GM23248 (cell line): ENCODE measurements at regions not wholly inside any gene's neighbourhood (a gene's known extent, or its start where the extent isn't known, plus 50 kb on each side); places are given as distances from the start of the nearest gene placed in this dataset.

ENCODE experiments used
- DNase-seq: peaks from one replicate; pipeline ENCODE4 v3.0.0-alpha.2; 2015
- H2AFZ ChIP-seq: fragments of 200-600 bp; sonication (generic); 2 replicates; pipeline ENCODE4 v1.6.1; 2016; ENCODE audit warnings: antibody characterized with exemption
- H3F3A ChIP-seq: fragments of 200-600 bp; sonication (generic); 2 replicates; pipeline ENCODE4 v1.6.1; 2016; ENCODE audit warnings: mild to moderate bottlenecking, antibody characterized with exemption, mixed run types; ENCODE audit not compliant: insufficient read depth
- H3K27ac ChIP-seq: fragments of 200-600 bp; sonication (generic); 2 replicates; pipeline ENCODE4 v1.5.1; 2016; ENCODE audit warnings: mild to moderate bottlenecking
- H3K27me3 ChIP-seq: fragments of 200-600 bp; sonication (generic); replicated peaks from 2 replicates; pipeline ENCODE4 v1.6.1; 2016; ENCODE audit warnings: mild to moderate bottlenecking; ENCODE audit not compliant: insufficient read depth
- H3K36me3 ChIP-seq: fragments of 200-600 bp; sonication (generic); 2 replicates; pipeline ENCODE4 v1.6.1; 2016; ENCODE audit warnings: low read depth, mild to moderate bottlenecking
- H3K4me1 ChIP-seq: fragments of 200-600 bp; sonication (generic); 2 replicates; pipeline ENCODE4 v1.6.1; 2016; ENCODE audit warnings: mild to moderate bottlenecking; ENCODE audit not compliant: insufficient read depth
- H3K4me2 ChIP-seq: fragments of 200-600 bp; sonication (generic); one replicate; pipeline ENCODE4 v1.6.1; 2016; ENCODE audit warnings: mild to moderate bottlenecking; ENCODE audit not compliant: unreplicated experiment
- H3K4me3 ChIP-seq: fragments of 200-600 bp; sonication (generic); 2 replicates; pipeline ENCODE4 v1.5.1; 2016; ENCODE audit warnings: mild to moderate bottlenecking
- H3K79me2 ChIP-seq: fragments of 200-600 bp; sonication (generic); 2 replicates; pipeline ENCODE4 v1.6.1; 2016; ENCODE audit warnings: mild to moderate bottlenecking; ENCODE audit not compliant: insufficient read depth
- H3K9ac ChIP-seq: fragments of 200-600 bp; sonication (generic); 2 replicates; pipeline ENCODE4 v1.6.1; 2016; ENCODE audit warnings: mild to moderate bottlenecking
- H3K9me2 ChIP-seq: fragments of 200-600 bp; sonication (generic); 2 replicates; pipeline ENCODE4 v1.6.1; 2016; ENCODE audit warnings: mixed run types, mild to moderate bottlenecking, moderate library complexity; ENCODE audit not compliant: insufficient read depth
- H3K9me3 ChIP-seq: fragments of 200-600 bp; sonication (generic); one replicate; pipeline ENCODE4 v1.6.1; 2017; ENCODE audit warnings: low read depth
- H4K20me1 ChIP-seq: fragments of 200-600 bp; sonication (generic); 2 replicates; pipeline ENCODE4 v1.6.0; 2016; ENCODE audit not compliant: insufficient read depth
- EZH2 ChIP-seq: fragments of 200-600 bp; sonication (generic); IDR thresholded peaks from 2 replicates; pipeline ENCODE4 v1.6.1; 2018; ENCODE audit warnings: antibody characterized with exemption, mild to moderate bottlenecking; ENCODE audit not compliant: insufficient read depth, poor library complexity, severe bottlenecking
- EZH2phosphoT487 ChIP-seq: fragments of 200-600 bp; sonication (generic); IDR thresholded peaks from 2 replicates; pipeline ENCODE4 v1.6.1; 2018; ENCODE audit warnings: antibody characterized with exemption, moderate library complexity, mild to moderate bottlenecking, low read depth; ENCODE audit not compliant: insufficient read depth
- WGBS, 2 experiments: methylation state at CpG; one replicate each; pipeline ENCODE4 v1.1.6; 2015 to 2017; ENCODE audit warnings: low lambda C conversion rate in 2 of 2, low coverage in 1 of 2; ENCODE audit errors: missing lambda C conversion rate in 2 of 2; 5-methylcytosine and 5-hydroxymethylcytosine counted together
- in situ Hi-C: fragments of 300-500 bp; cut with MboI; formaldehyde crosslinking; loops from 2 replicates; pipeline ENCODE4 v1.15.0; 2020

- Histone ChIP-seq H3K27me3 (no peaks in the 10 kb centered on the region), H3K36me3 (no peaks in the 10 kb centered on the region), H3K9me3 (no peaks in the 10 kb centered on the region), H3K4me1 (no peaks in the 10 kb centered on the region), H3K27ac (no peak overlapping the region), H3K4me3 (no peak overlapping the region), H3K9me2 (no peaks in the 10 kb centered on the region), H3K9ac (no peak overlapping the region), H2AFZ (no peak overlapping the region), H3F3A (no peaks in the 10 kb centered on the region), H4K20me1 (no peaks in the 10 kb centered on the region), H3K4me2 (no peak overlapping the region), H3K79me2 (no peaks in the 10 kb centered on the region)
- no peak for TF ChIP-seq EZH2phosphoT487
- no peak for TF ChIP-seq EZH2
- in situ Hi-C loops, result no loop called here
- no peak for DNase-seq
- WGBS, 2 experiments, result 29 to 45% methylated on average over 2 of the region's 2 CpGs
Measured at GRCh38 chr10:128608791-128609190, 482.6 kb upstream of the MKI67 start.

- Histone ChIP-seq H4K20me1 (no peaks in the 10 kb centered on the region), H3K27ac (no peak overlapping the region), H3K9me3 (no peaks in the 10 kb centered on the region), H3K4me2 (no peak overlapping the region), H3K27me3 (no peaks in the 10 kb centered on the region), H3K4me3 (no peak overlapping the region), H3K4me1 (no peaks in the 10 kb centered on the region), H3K9me2 (no peaks in the 10 kb centered on the region), H3K36me3 (no peaks in the 10 kb centered on the region), H3K79me2 (no peaks in the 10 kb centered on the region), H3F3A (no peaks in the 10 kb centered on the region), H2AFZ (no peak overlapping the region), H3K9ac (no peak overlapping the region)
- 25 to 46% methylated on average over 2 to 4 of the region's 4 CpGs for WGBS, 2 experiments
- DNase-seq, result no peak
- in situ Hi-C loops, result no loop called here
- TF ChIP-seq EZH2phosphoT487 (no peak), EZH2 (no peak)
Measured at GRCh38 chr10:128609460-128609859, 483.2 kb upstream of the MKI67 start.

- no peak for DNase-seq
- Histone ChIP-seq H3K36me3 (no peaks in the 10 kb centered on the region), H3K4me3 (no peak overlapping the region), H3K9me3 (no peaks in the 10 kb centered on the region), H3K4me1 (no peaks in the 10 kb centered on the region), H3K79me2 (no peaks in the 10 kb centered on the region), H3K9me2 (no peaks in the 10 kb centered on the region), H3K9ac (no peak overlapping the region), H3K27me3 (no peaks in the 10 kb centered on the region), H3K27ac (no peak overlapping the region), H3F3A (no peaks in the 10 kb centered on the region), H3K4me2 (no peak overlapping the region), H4K20me1 (no peaks in the 10 kb centered on the region), H2AFZ (no peak overlapping the region)
- no peak for TF ChIP-seq EZH2phosphoT487
- TF ChIP-seq EZH2, result no peak
- 45 to 48% methylated on average over 4 of the region's 4 CpGs for WGBS, 2 experiments
- in situ Hi-C loops, result no loop called here
Measured at GRCh38 chr10:128610113-128610512, 483.9 kb upstream of the MKI67 start.

GRCh38 chr10:128612195-128612594 lies 486.0 kb upstream of the MKI67 start:
- H2AFZ ChIP-seq, result no peak overlapping the region
- H3K4me2 ChIP-seq, result no peak overlapping the region
- no peak overlapping the region for H3K4me3 ChIP-seq
- H3K4me1 ChIP-seq, result no peaks in the 10 kb centered on the region
- no peaks in the 10 kb centered on the region for H3K27me3 ChIP-seq
- H3F3A ChIP-seq, result no peaks in the 10 kb centered on the region
- no peaks in the 10 kb centered on the region for H3K9me3 ChIP-seq
- no peaks in the 10 kb centered on the region for H4K20me1 ChIP-seq
- in situ Hi-C loops, result no loop called here
- DNase-seq, result no peak
- 52 to 54% methylated on average over 6 to 7 of the region's 7 CpGs for WGBS, 2 experiments
- H3K36me3 ChIP-seq, result no peaks in the 10 kb centered on the region
- TF ChIP-seq EZH2phosphoT487, result no peak
- no peak for TF ChIP-seq EZH2
- H3K79me2 ChIP-seq, result no peaks in the 10 kb centered on the region
- no peak overlapping the region for H3K9ac ChIP-seq
- no peak overlapping the region for H3K27ac ChIP-seq
- no peaks in the 10 kb centered on the region for H3K9me2 ChIP-seq

DNA sequence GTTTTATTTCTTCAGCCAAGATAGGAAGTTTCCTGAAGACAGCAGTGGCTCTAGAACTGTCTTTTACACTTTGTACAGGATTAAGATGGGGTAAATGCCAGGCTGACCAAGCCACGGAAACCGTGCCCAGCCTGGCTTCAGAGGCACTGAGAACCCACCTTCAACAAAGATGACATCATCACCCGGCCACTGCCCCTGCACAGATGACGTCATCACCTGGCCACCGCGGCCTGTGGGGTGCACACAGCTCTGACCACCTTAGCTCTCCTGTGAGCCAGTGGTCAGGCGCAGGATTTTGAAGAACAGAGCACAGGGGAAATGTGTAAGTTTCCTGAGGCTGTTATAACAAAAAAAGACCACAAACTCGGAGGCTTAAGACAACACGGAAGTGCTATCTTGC lies 486.4 kb upstream of the MKI67 start:
- no peaks in the 10 kb centered on the region for H3K27me3 ChIP-seq
- no peak for TF ChIP-seq EZH2
- no peak for TF ChIP-seq EZH2phosphoT487
- H4K20me1 ChIP-seq, result no peaks in the 10 kb centered on the region
- no peaks in the 10 kb centered on the region for H3K36me3 ChIP-seq
- in situ Hi-C loops, result no loop called here
- no peak overlapping the region for H3K4me3 ChIP-seq
- H3K9me3 ChIP-seq, result no peaks in the 10 kb centered on the region
- H2AFZ ChIP-seq, result no peak overlapping the region
- no peak overlapping the region for H3K4me2 ChIP-seq
- H3K9ac ChIP-seq, result no peak overlapping the region
- H3K27ac ChIP-seq, result no peak overlapping the region
- no peaks in the 10 kb centered on the region for H3K4me1 ChIP-seq
- no peak for DNase-seq
- no peaks in the 10 kb centered on the region for H3K9me2 ChIP-seq
- WGBS, 2 experiments, result 69 to 74% methylated on average over 9 of the region's 9 CpGs
- no peaks in the 10 kb centered on the region for H3K79me2 ChIP-seq
- no peaks in the 10 kb centered on the region for H3F3A ChIP-seq
